ENCODE measurements at regions not wholly inside any gene's neighbourhood (a gene's known extent, or its start where the extent isn't known, plus 50 kb on each side); places are given as distances from the start of the nearest gene placed in this dataset.

DNA sequence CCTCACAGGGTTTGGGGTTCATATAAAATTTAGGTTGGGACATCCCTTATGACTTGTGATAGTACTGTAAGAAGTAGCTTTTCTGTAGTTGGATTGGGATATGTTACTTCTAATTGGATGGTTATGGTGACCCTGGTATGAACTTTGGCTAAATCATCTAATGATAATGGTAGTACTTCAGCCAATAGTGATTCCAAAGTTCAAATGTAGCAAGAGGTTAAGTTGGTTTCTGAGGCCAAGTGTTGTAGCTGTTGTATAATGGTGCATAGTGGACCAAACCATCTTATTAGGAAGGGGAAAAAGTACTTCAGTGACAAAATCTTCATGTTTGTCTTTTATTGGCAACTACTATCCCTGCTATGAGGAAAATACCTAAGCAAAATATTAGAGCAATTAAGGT is 542.1 kb upstream of the IGFBP3 start:
- TF ChIP-seq, protein P1, sequence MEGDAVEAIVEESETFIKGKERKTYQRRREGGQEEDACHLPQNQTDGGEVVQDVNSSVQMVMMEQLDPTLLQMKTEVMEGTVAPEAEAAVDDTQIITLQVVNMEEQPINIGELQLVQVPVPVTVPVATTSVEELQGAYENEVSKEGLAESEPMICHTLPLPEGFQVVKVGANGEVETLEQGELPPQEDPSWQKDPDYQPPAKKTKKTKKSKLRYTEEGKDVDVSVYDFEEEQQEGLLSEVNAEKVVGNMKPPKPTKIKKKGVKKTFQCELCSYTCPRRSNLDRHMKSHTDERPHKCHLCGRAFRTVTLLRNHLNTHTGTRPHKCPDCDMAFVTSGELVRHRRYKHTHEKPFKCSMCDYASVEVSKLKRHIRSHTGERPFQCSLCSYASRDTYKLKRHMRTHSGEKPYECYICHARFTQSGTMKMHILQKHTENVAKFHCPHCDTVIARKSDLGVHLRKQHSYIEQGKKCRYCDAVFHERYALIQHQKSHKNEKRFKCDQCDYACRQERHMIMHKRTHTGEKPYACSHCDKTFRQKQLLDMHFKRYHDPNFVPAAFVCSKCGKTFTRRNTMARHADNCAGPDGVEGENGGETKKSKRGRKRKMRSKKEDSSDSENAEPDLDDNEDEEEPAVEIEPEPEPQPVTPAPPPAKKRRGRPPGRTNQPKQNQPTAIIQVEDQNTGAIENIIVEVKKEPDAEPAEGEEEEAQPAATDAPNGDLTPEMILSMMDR (IDR thresholded peaks at IDR 0.05; ENCODE audit: low read depth, low read length), result no peak
- no peak overlapping the region for H3K4me3 ChIP-seq (ENCODE audit: low read depth, low read length)

GRCh38 chr7:46461334-46461777 is 540.3 kb upstream of the IGFBP3 start:
- H3K4me3 ChIP-seq (ENCODE audit: low read depth, low read length), result no peak overlapping the region
- TF ChIP-seq, protein P1 (IDR thresholded peaks at IDR 0.05; ENCODE audit: low read depth, low read length), result no peak

DNA sequence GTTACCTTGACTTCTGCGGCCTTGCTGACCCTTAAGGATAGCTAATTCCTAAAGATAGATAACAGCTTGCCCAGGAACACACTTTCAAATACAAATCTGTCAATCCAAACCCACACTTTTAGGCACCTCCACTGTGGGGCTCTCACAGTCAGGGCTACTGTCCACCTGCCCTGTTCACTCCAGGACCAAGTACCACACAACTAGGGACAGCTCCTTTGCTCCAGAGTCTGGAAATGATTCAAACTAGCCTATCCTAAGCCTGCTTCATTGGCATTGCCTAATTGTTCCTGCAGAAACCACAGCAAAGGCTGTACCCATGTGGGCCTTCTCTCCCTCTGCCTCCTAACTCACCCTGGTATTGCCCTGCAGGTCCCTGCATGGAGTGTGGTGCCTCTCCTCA is 538.9 kb upstream of the IGFBP3 start:
- H3K4me3 ChIP-seq (ENCODE audit: low read depth, low read length), result no peak overlapping the region
- TF ChIP-seq, protein P1 (IDR thresholded peaks at IDR 0.05; ENCODE audit: low read depth, low read length), result no peak

GRCh38 chr7:46454816-46455215 is 533.7 kb upstream of the IGFBP3 start:
- H3K4me3 ChIP-seq (ENCODE audit: low read depth, low read length), result no peak overlapping the region

DNA sequence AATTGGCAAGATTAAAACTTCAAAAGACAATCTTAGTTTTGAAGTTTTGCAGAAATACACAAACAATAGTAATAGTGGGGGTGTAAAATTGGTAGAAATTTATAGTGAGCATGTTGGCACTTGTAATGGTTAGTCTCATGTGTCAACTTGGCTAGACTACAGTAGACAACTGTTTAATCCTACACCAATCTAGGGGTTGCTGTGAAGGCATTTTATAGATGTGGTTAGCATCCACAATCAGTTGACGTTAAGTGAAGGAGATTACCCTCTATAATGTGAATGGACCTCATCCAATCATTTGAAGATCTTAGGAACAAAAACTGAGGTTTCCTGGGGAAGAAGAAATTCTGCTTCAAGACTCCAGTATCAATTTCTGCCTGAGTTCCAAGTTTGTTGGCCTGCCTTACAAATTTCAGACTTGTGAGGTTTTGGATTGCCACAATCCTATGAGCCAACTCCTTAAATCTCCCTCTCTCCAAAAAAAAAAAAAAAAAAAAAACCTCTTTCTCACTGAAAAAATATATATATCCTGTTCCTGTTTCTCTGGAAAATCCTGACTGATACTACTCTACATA is 531.6 kb upstream of the IGFBP3 start:
- no peak overlapping the region for H3K4me3 ChIP-seq (ENCODE audit: low read depth, low read length)
- TF ChIP-seq, protein P1 (IDR thresholded peaks at IDR 0.05; ENCODE audit: low read depth, low read length), result no peak

More at GRCh38 chr7:46454816-46455215, 533.7 kb upstream of the IGFBP3 start:
- TF ChIP-seq, protein P1 (IDR thresholded peaks at IDR 0.05; ENCODE audit: low read depth, low read length), result no peak

GRCh38 chr7:46451846-46452245 is 530.8 kb upstream of the IGFBP3 start:
- TF ChIP-seq, protein P1 (IDR thresholded peaks at IDR 0.05; ENCODE audit: low read depth, low read length), result no peak
- no peak overlapping the region for H3K4me3 ChIP-seq (ENCODE audit: low read depth, low read length)

- no peak overlapping the region for H3K4me3 ChIP-seq (ENCODE audit: low read depth, low read length)
- TF ChIP-seq, protein P1 (IDR thresholded peaks at IDR 0.05; ENCODE audit: low read depth, low read length), result no peak
These were observed 529.8 kb upstream of the IGFBP3 start for GRCh38 chr7:46450886-46451285.

Data from WI38 (cell line).